ENCODE measurements at regions not wholly inside any gene's neighbourhood (a gene's known extent, or its start where the extent isn't known, plus 50 kb on each side); places are given as distances from the start of the nearest gene placed in this dataset.
"Not testable (repeated sequence)": the region's sequence is repeated elsewhere in the genome, so short reads cannot be mapped to it uniquely, and the experiment has no call there.

DNA sequence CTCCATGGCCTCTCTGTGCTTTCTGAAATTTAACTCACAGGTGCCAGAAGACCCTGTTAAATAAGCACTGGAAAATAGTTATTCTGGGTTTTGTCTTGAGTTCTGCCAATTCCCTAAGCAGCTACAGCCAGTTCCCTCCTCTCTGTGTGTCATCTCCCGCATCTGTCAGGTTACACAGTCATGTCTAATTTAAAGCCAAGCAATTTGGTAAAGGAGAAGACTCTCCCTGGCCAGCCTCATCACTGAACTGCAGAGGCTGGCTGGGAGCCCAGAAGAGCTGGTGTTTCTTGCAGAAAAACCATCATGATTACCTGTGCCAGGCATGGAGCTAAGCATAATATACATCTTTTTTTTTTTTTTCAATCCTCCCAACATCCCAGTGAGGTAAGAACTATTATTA is 141.3 kb upstream of the ZNF366 start:
- DNase-seq, result no peak

GRCh38 chr5:72647806-72648205 is 140.6 kb upstream of the ZNF366 start:
- DNase-seq, result no peak

DNA sequence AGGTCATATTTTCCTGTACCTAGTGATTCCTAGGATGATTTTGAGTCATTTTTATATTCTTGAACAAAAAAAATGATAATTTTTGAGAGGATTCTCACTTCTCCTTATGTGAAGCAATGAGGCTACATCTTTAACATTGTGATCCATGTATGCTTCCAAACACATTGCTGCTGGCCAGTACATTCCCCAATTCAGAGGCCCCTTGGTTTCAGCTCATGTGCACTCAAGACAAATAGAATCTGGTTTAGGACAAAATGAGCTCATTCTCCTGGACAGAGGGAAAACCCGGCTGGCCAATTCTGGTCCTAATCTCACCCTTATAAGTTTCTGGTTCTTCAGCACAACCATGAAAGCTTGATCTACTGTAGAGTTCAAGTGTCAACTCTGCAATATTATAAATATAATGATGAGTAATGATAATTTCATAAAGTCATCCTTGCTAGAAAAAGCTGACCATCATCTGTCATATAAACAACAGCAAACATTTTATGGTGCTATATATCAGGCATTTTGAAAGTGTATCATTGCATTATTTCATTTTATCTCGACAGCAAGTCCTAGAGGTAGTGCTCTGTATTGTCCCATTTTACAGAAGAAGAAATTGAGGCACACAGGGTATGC is 139.1 kb upstream of the ZNF366 start:
- no peak for DNase-seq

DNA sequence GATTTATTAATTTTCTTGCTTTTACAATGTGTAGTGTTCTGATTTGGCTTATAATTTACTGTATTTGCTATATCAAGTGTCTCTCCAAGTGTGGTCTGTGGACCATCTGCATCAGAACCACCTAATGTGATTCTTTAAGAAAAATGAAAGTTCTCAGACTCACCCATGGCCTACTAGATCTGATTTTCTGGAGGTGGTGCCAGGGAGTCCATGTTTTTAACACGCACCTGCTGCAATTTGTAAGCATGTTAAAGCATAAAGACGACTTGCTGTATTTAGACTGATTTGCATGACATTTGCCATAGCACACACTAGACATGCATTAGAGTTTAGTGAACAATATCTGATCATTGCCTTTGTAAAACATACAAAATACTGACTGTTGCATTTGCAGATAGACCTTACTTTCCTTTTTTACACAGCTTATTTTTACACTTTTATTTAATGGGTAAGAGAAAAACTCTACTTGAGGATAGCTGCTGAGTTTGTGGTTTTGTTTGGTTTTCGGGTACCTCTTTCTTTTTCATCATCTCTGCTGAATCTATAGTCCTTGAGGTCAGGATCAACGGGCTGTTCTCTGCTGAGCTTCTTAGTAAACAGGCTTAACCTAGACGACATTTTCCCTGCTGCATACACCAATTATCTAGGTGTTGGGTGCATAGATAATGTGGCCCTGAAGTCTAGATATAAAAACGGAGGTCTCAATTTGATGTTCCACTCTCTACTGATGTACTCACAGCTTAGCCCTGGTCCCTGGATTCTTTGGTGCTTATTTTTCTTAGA is 138.0 kb upstream of the ZNF366 start:
- DNase-seq, result no peak

DNA sequence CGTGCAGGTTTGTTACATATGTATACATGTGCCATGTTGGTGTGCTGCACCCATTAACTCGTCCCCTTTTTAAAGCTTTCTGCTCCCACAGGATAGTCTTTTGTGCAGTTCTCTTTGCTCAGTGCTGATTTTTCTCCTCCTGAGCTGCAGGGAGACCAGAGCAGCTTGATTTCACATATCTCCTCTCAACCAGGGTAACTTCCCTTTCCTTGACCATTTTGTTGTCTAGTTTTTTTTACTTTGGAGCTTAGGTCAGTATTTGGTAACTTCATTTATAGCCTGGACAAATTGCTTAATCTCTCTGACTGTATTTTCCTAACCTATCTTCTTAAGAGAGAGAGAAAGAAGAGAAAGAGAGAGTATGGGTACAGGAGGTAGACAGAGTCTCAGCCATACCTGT is 137.1 kb upstream of the ZNF366 start:
- no peak for DNase-seq

- DNase-seq, result no peak
Observed at GRCh38 chr5:72641164-72641563, 134.0 kb upstream of the ZNF366 start.

DNA sequence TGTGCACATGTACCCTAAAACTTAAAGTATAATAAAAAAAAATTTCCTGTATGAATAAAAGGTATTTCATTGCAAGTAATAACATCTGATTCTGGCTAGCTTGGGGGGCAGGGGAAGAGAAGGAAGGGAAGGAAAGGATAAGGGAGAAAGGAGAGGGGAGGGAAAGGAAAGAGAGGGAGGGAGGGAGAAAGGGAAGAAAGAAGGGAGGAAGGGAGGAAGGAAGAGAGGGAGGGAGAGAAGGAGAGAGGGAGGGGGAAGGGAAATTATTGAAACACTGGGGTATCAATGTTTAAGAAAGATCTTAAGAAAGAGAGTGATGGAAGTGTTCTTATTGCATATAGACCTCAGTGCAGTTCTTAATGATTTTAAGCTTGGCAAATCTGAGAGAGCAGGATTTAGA is 129.8 kb upstream of the ZNF366 start:
- no peak for DNase-seq

- DNase-seq, result not testable (repeated sequence)
Observed at GRCh38 chr5:72636565-72636964, 129.4 kb upstream of the ZNF366 start.

DNA sequence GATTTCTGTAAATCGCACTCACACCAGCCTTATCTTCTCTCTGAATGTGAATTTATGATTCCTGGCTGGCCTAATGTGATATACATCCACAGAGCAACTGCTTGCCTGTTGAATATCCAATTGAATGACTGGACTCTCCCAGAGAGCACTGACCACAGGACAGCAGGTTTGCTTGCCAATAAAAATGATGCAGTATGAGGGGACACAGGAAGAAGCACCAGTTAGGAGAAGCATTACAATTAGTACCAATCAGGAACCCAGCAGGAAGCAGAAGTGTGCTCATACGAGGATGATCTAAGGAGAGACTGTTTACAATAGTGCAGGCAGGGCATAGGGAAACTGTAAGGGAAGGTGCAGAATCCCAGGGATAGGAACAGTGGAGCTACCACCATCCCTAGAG is 127.2 kb upstream of the ZNF366 start:
- no peak for DNase-seq

GRCh38 chr5:72633649-72634048 is 126.4 kb upstream of the ZNF366 start:
- DNase-seq, result no peak

DNA sequence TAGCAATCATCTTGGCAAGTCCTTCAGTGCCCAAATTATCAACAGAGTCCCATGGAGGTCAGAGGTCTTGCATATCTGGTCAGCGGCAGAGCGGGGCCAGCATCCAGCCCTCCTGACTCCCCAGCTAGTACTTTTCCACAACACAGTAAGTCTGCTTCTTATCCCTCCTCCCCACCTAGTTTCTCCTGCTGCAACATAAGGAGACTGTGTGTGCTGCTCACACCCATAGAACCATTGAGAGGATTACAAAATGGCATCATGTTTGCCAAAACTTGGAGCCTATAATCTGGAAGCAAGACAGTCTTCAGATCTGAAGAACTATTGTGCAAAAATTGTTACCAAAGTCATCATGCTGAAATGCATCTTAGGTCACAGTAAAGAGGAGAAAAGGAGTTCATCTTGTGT is 125.8 kb upstream of the ZNF366 start:
- no peak for DNase-seq

- DNase-seq, result no peak
Observed at GRCh38 chr5:72630721-72631120, 123.5 kb upstream of the ZNF366 start.

- DNase-seq, result no peak
Observed at GRCh38 chr5:72630081-72630480, 122.9 kb upstream of the ZNF366 start.

- DNase-seq, result no peak
Observed at GRCh38 chr5:72628771-72629371, 121.7 kb upstream of the ZNF366 start.

GRCh38 chr5:72625332-72625731 is 118.1 kb upstream of the ZNF366 start:
- DNase-seq, result no peak

DNA sequence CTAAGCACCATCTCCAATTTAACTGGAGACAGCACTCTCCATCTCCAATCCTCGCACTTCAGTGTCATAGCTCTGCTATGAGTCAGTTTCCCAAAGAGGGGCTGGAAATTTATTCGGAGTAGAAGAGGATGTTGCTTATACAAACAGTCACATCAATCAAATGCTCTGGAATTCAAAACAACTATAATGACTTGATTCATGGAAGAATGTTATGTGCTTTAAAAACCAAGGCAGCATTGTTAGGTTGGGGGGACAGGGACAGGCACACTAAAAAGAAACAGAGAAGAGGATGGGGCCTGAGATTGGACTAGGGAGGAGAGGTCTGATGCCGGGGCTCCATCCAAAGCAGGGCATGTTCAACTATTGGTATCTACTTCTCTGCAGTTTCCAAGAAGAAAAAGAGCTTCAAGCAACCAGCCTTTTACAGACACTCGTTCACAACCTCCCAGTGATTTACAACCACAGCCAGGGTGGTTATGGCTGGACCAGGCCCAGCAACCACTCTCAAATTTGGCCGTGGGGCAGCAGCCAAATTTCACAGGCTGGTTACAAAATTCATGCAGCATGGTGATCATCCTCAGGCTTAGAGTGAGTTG is 117.5 kb upstream of the ZNF366 start:
- DNase-seq, result no peak

- DNase-seq, result no peak
Observed at GRCh38 chr5:72623936-72624335, 116.7 kb upstream of the ZNF366 start.

DNA sequence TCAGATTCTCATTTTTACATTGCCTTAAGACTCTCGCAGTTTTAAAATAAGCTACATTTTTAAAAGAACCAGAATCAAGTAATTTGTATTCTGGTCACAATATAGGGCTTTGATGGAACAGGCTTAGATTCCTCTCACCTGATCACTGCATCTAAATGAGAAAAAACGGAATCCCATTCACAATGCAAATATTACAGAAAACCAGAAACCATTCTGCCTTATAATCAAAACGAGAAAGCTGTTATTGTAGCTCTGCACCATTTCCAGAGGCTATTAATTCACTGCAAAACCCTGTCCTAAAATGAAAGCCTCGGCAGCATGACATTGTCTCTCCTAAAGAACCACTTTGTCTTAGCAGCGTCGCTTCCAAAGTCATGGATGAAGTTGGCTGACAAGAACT is 116.1 kb upstream of the ZNF366 start:
- DNase-seq, result no peak

DNA sequence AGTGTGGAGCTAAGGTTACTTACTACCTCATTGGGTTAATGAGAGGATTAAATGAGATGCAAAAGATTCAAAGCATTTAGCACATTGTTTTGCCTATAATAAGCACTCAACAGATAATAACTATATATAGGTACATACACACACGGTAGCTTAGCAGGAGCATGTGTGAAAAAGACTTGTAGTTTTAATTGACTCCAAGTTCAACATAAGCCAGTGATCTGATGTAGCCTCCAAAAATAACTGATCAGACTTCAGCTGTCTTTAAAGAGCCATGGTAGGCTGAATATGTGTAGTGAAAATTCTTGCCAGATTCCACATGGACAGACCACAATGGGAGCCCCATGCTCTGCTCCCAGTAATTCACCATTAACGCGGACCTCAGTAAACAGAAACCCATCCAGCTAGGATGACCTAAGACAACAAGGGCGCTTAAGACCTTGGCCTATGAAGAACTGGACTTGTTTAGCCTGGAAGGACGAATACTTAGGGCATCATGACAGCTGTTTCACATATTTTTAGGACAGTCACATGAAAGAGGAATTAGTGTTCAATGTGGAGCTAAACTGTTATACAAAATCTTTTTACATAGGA is 115.1 kb upstream of the ZNF366 start:
- DNase-seq, result no peak

DNA sequence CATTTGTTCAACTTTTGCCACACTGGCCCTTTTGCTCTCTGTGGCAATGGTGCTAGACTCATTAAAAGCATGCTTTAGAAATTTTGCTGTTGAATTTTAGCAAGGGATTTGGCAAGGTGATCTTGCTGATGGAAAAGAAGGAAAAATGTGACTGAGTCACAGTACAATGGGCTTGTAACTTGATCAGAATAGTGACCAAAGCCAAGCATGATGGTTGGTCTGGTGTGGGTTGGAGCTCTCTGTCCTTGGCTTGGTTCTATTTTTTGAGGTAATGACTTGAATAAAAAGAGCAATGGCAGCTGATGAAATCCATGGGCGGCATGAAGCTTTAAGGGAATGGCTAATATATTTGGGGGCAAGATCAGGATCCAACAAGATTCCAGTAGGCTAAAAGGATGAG is 114.4 kb upstream of the ZNF366 start:
- DNase-seq, result no peak

GRCh38 chr5:72619677-72620076 is 112.5 kb upstream of the ZNF366 start:
- no peak for DNase-seq

DNA sequence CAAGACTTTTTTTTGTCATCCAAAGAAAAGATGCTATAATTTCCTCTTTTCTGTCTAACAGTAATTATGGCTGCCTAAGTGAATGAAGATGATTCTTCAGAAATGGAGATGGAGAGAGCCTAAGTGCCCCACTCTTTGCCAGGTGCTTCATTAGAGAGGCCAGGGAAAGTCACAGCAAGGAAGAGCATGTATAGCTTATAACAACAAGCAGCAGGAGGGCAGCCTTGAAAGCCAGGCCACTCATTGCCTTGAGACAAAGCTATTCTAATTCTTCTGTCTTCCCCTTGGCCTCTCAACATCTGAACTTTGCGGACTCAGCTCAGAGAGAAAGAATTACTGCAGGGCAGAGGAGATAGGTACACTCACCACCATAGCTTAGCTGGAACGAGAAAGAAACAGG is 112.0 kb upstream of the ZNF366 start:
- no peak for DNase-seq

GRCh38 chr5:72618708-72619107 is 111.5 kb upstream of the ZNF366 start:
- no peak for DNase-seq

DNA sequence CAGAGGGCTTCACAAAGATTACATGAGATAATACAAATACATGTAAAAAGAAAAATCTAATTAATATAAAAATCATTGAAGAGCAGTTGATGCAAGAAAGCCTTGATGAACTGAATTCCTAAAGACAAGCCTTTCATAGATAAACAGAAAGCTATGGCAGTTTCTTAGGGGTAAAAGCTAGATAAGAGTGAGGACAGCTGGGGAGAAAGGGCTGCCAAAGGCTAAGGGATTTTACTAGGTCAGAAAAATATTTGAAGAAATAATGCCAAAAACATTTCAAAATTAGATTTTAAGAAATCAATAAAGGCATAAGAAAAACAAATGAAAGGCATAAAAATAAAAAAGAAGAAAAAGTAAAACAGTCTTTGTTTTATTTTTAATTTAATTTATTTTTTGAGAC is 107.9 kb upstream of the ZNF366 start:
- DNase-seq, result no peak
